IMR-90 (cell line): ENCODE measurements at regions not wholly inside any gene's neighbourhood (a gene's known extent, or its start where the extent isn't known, plus 50 kb on each side); places are given as distances from the start of the nearest gene placed in this dataset.

ENCODE experiments used
- ATAC-seq: fragments of 200-7000 bp; cut with Tn5 transposase; 2 replicates; pipeline ENCODE4 v1.9.1; 2020; ENCODE audit warnings: low read depth, mild to moderate bottlenecking, moderate library complexity
- BruUV-seq: library from RNA; stranded (reverse); fragments of 400-500 nt; replicated peaks from 2 replicates; lab custom pipeline; 2021; lab: Mats Ljungman, UMichigan
- CTCF ChIA-PET: fragments of 300-600 bp; formaldehyde crosslinking; extraction: SDS; loops from one replicate; lab custom pipeline; 2021; ENCODE audit warnings: antibody characterized with exemption; lab: Yijun Ruan, JAX
- POLR2A ChIA-PET: fragments of 300-600 bp; sonication (Branson Sonifier 250); formaldehyde crosslinking; loops from one replicate; lab custom pipeline; 2022; ENCODE audit warnings: antibody characterized with exemption; ENCODE audit not compliant: unreplicated experiment; lab: Charles Lee
- DNase-seq: peaks from one replicate; pipeline ENCODE4 v3.0.0; 2013
- H2AFZ ChIP-seq: replicated peaks from 2 replicates; pipeline ENCODE3; 2013; ENCODE audit warnings: low read length, mild to moderate bottlenecking; ENCODE audit not compliant: poor library complexity
- H2AK5ac ChIP-seq: 2 replicates; pipeline ENCODE4 v1.6.1; 2013; ENCODE audit warnings: low read depth, low read length, inconsistent platforms
- H2AK9ac ChIP-seq: replicated peaks from 2 replicates; pipeline ENCODE3; 2013; ENCODE audit warnings: mild to moderate bottlenecking, low read depth, low read length, moderate library complexity; ENCODE audit not compliant: poor library complexity
- H2BK120ac ChIP-seq: 2 replicates; pipeline ENCODE4 v1.6.1; 2013; ENCODE audit warnings: low read depth, low read length, inconsistent platforms
- H2BK15ac ChIP-seq: 3 replicates; pipeline ENCODE4 v1.6.1; 2013; ENCODE audit warnings: low read depth, low read length, inconsistent platforms
- H2BK20ac ChIP-seq: 2 replicates; pipeline ENCODE4 v1.6.1; 2013; ENCODE audit warnings: low read depth, mild to moderate bottlenecking, inconsistent platforms, low read length, moderate library complexity
- H2BK5ac ChIP-seq: 2 replicates; pipeline ENCODE4 v1.6.1; 2013; ENCODE audit warnings: mild to moderate bottlenecking, low read depth, low read length, inconsistent platforms; ENCODE audit not compliant: poor library complexity, severe bottlenecking
- H3K14ac ChIP-seq: replicated peaks from 2 replicates; pipeline ENCODE4 v1.6.1; 2013; ENCODE audit warnings: low read depth, low read length, inconsistent platforms
- H3K18ac ChIP-seq: 2 replicates; pipeline ENCODE4 v1.6.1; 2013; ENCODE audit warnings: low read depth, low read length, control low read depth
- H3K23ac ChIP-seq: 2 replicates; pipeline ENCODE4 v1.6.1; 2013; ENCODE audit warnings: low read depth, low read length, inconsistent platforms
- H3K27ac ChIP-seq: 2 replicates; pipeline ENCODE4 v1.5.1; 2013; ENCODE audit warnings: mild to moderate bottlenecking, control low read depth, low read length; ENCODE audit not compliant: insufficient read depth
- H3K27me3 ChIP-seq: 2 replicates; pipeline ENCODE4 v1.6.1; 2013; ENCODE audit warnings: low read length; ENCODE audit not compliant: control insufficient read depth, insufficient read depth
- H3K36me3 ChIP-seq: 2 replicates; pipeline ENCODE4 v1.6.1; 2013; ENCODE audit warnings: low read length, mixed read lengths; ENCODE audit not compliant: control insufficient read depth, insufficient read depth
- H3K4ac ChIP-seq: 2 replicates; pipeline ENCODE4 v1.6.1; 2013; ENCODE audit warnings: low read depth, low read length, inconsistent platforms
- H3K4me1 ChIP-seq: 2 replicates; pipeline ENCODE4 v1.6.1; 2013; ENCODE audit warnings: low read length, mixed read lengths; ENCODE audit not compliant: control insufficient read depth, insufficient read depth
- H3K4me2 ChIP-seq: 2 replicates; pipeline ENCODE4 v1.6.1; 2013; ENCODE audit warnings: low read depth, mild to moderate bottlenecking, control low read depth, low read length, moderate library complexity
- H3K4me3 ChIP-seq: 2 replicates; pipeline ENCODE4 v1.5.1; 2013; ENCODE audit warnings: low read depth, mild to moderate bottlenecking, control low read depth, low read length, moderate library complexity; ENCODE audit not compliant: insufficient read depth
- H3K56ac ChIP-seq: 2 replicates; pipeline ENCODE4 v1.6.1; 2013; ENCODE audit warnings: low read length, inconsistent platforms; ENCODE audit not compliant: insufficient read depth; ENCODE audit errors: extremely low read depth
- H3K79me1 ChIP-seq, 2 experiments: 2 replicates each; pipeline ENCODE4 v1.6.1; 2013; ENCODE audit warnings: low read length in 2 of 2, inconsistent platforms in 1 of 2, low read depth in 1 of 2
- H3K9ac ChIP-seq: 2 replicates; pipeline ENCODE4 v1.6.1; 2013; ENCODE audit warnings: low read depth, low read length, control low read depth
- H3K9me1 ChIP-seq: 2 replicates; pipeline ENCODE4 v1.6.1; 2013; ENCODE audit warnings: low read length, inconsistent platforms; ENCODE audit not compliant: insufficient read depth
- H3K9me3 ChIP-seq: 2 replicates; pipeline ENCODE4 v1.6.1; 2013; ENCODE audit warnings: low read length; ENCODE audit not compliant: control insufficient read depth, insufficient read depth
- H4K20me1 ChIP-seq: 2 replicates; pipeline ENCODE4 v1.6.1; 2013; ENCODE audit warnings: low read length, inconsistent platforms; ENCODE audit not compliant: insufficient read depth
- H4K5ac ChIP-seq: 2 replicates; pipeline ENCODE4 v1.6.1; 2013; ENCODE audit warnings: mild to moderate bottlenecking, low read depth, low read length, control low read depth
- H4K8ac ChIP-seq, 2 experiments: 2 replicates each; pipeline ENCODE4 v1.6.1; 2013; ENCODE audit warnings: low read depth in 2 of 2, low read length in 2 of 2, control low read depth in 1 of 2, inconsistent platforms in 1 of 2
- H4K91ac ChIP-seq: 2 replicates; pipeline ENCODE4 v1.6.1; 2013; ENCODE audit warnings: low read depth, low read length, inconsistent platforms; ENCODE audit not compliant: insufficient read depth
- BHLHE40 ChIP-seq: fragments of 150-350 bp; IDR thresholded peaks from 2 replicates; pipeline ENCODE4 v1.6.1; 2016; ENCODE audit warnings: mild to moderate bottlenecking, low read depth, low read length
- CEBPB ChIP-seq: IDR thresholded peaks from 2 replicates; pipeline ENCODE4 v1.6.1; 2012; ENCODE audit warnings: low read depth, low read length, improper control_type of control experiment
- CHD1 ChIP-seq: IDR thresholded peaks from 2 replicates; pipeline ENCODE4 v1.6.1; 2012; ENCODE audit warnings: low read depth, low read length, improper control_type of control experiment
- CTCF ChIP-seq: conservative IDR thresholded peaks from 2 replicates; pipeline ENCODE4 v1.5.1; 2012; ENCODE audit warnings: mild to moderate bottlenecking, low read depth, low read length, improper control_type of control experiment
- MAZ ChIP-seq: IDR thresholded peaks from 2 replicates; pipeline ENCODE4 v1.6.1; 2012; ENCODE audit warnings: low read depth, mild to moderate bottlenecking, low read length, improper control_type of control experiment, moderate library complexity, borderline replicate concordance
- NFE2L2 ChIP-seq: fragments of 150-350 bp; IDR thresholded peaks from 2 replicates; pipeline ENCODE4 v1.6.1; 2016; ENCODE audit warnings: low read depth, mild to moderate bottlenecking, low read length
- RAD21 ChIP-seq: IDR thresholded peaks from 2 replicates; pipeline ENCODE4 v1.6.1; 2012; ENCODE audit warnings: low read length, improper control_type of control experiment
- RCOR1 ChIP-seq: IDR thresholded peaks from 2 replicates; pipeline ENCODE4 v1.6.1; 2012; ENCODE audit warnings: mild to moderate bottlenecking, low read length, improper control_type of control experiment; ENCODE audit not compliant: insufficient replicate concordance
- SMC3 ChIP-seq: fragments of 150-350 bp; IDR thresholded peaks from 2 replicates; pipeline ENCODE4 v1.6.1; 2016; ENCODE audit warnings: low read depth, mild to moderate bottlenecking, antibody characterized with exemption, low read length, moderate library complexity
- WGBS, 2 experiments: methylation state at CpG; one replicate each; pipeline versions ENCODE4 v1.1.5 to v1.1.7; 2013; ENCODE audit warnings: missing lambda C conversion rate in 2 of 2; ENCODE audit not compliant: insufficient read length in 1 of 2; ENCODE audit errors: extremely low coverage in 2 of 2; 5-methylcytosine and 5-hydroxymethylcytosine counted together
- dilution Hi-C: fragments of 300-500 bp; cut with HindIII; formaldehyde crosslinking; loops from one replicate; pipeline ENCODE4 v1.14.3; 2018; ENCODE audit warnings: low sequenced_read_pairs; ENCODE audit not compliant: unreplicated experiment
- in situ Hi-C: fragments of 300-500 bp; cut with MboI; formaldehyde crosslinking; loops from 3 replicates; pipeline ENCODE4 v1.14.3; 2019; ENCODE audit warnings: low sequenced_read_pairs, inconsistent platforms, mixed read lengths
- intact Hi-C: fragments of 100-400 bp; cut with micrococcal nuclease; formaldehyde crosslinking; loops from 2 replicates; pipeline ENCODE4 v1.10.0; 2022

- TF ChIP-seq BHLHE40 (no peak), CEBPB (no peak), CTCF (no peak), NFE2L2 (no peak), RCOR1 (no peak), SMC3 (no peak), MAZ (no peak), CHD1 (no peak), RAD21 (no peak)
- H3K9me1 ChIP-seq: no peaks in the 10 kb centered on the region; the same call in 1 of the 2 replicates
- peaks cover 9% of the 10 kb centered on the region for H3K27me3 ChIP-seq
- DNase-seq (peak; percentile 17), ATAC-seq (peak; percentile 57)
- H3K23ac ChIP-seq: no peak overlapping the region
- H3K79me1 ChIP-seq: no peaks in the 10 kb centered on the region
- 53% methylated on average over 4 of the region's 13 CpGs; no CpG with 5 or more reads in 1 of the 2 experiments for WGBS, 2 experiments
- no peak overlapping the region for H3K18ac ChIP-seq
- no peak overlapping the region for H3K4me3 ChIP-seq
- H2BK20ac ChIP-seq: peak overlapping the region; percentile 35; the same call in 1 of the 2 replicates
- H2AFZ ChIP-seq: peak overlapping the region; percentile 75
- no peaks in the 10 kb centered on the region for H3K36me3 ChIP-seq
- no peak overlapping the region for H2AK9ac ChIP-seq
- dilution Hi-C loops: no loop called here
- H3K4me1 ChIP-seq: peaks cover 2% of the 10 kb centered on the region; the same call in 1 of the 2 replicates
- no peak overlapping the region for H4K8ac ChIP-seq
- intact Hi-C loops: loop anchor here (10.0 kb wide), 1 partner anchor 119 kb away; no protein-coding TSS in a partner anchor
- H4K5ac ChIP-seq: no peak overlapping the region
- H3K9ac ChIP-seq: no peak overlapping the region
- no peak overlapping the region; the same call in 1 of the 2 replicates for H3K4me2 ChIP-seq
- no peaks in the 10 kb centered on the region for H4K20me1 ChIP-seq
- H3K56ac ChIP-seq: no peak overlapping the region
- ChIA-PET POLR2A (interaction anchor here (0.8 kb wide), 1 partner anchor 68 kb away, joined by 3 read pairs; no protein-coding TSS in a partner anchor), CTCF (interaction anchor here (0.6 to 1.9 kb wide), 5 partner anchors 12 to 144 kb away, joined by 3 to 8 read pairs (median 4); no protein-coding TSS in a partner anchor)
- no peak overlapping the region for H2BK120ac ChIP-seq
- no peak overlapping the region for H3K4ac ChIP-seq
- no peaks in the 10 kb centered on the region for H3K9me3 ChIP-seq
- in situ Hi-C loops: loop anchor here (25.0 kb wide), 1 partner anchor 577 kb away; no protein-coding TSS in a partner anchor
- no TSS peak for BruUV-seq
- no peak overlapping the region for H3K14ac ChIP-seq
- H2AK5ac ChIP-seq: peak overlapping the region; percentile 12; the same call in 1 of the 2 replicates
- H4K91ac ChIP-seq: no peak overlapping the region; the same call in 1 of the 2 replicates
- H2BK15ac ChIP-seq: no peak overlapping the region
- H2BK5ac ChIP-seq: no peak overlapping the region
- H3K27ac ChIP-seq: no peak overlapping the region
These were observed 64.0 kb upstream of the PMAIP1 start for GRCh38 chr18:59835605-59836379.
